ENCODE measurements at regions not wholly inside any gene's neighbourhood (a gene's known extent, or its start where the extent isn't known, plus 50 kb on each side); places are given as distances from the start of the nearest gene placed in this dataset.

- Histone ChIP-seq H3K27me3 (ENCODE audit: control insufficient read depth, insufficient read depth, low read length) (no peaks in the 10 kb centered on the region), H3K4me3 (ENCODE audit: low read depth in 2 of 2, low read length in 2 of 2) (no peak overlapping the region), H3K27ac (ENCODE audit: low read length) (no peak overlapping the region), H3K36me3 (ENCODE audit: control insufficient read depth, insufficient read depth, low read length) (no peaks in the 10 kb centered on the region), H3K4me1 (ENCODE audit: control insufficient read depth, insufficient read depth, low read length) (no peaks in the 10 kb centered on the region), H3K9me3 (ENCODE audit: control insufficient read depth, insufficient read depth, low read depth, low read length) (no peaks in the 10 kb centered on the region)
- ATAC-seq (no peak), DNase-seq (ENCODE audit: low read depth, low spot score) (no peak)
- intact Hi-C loops (cut with micrococcal nuclease; ENCODE audit: unreplicated experiment) (no loop called here), in situ Hi-C loops (cut with HindIII; ENCODE audit: low pct_unique_long_range_greater_than_20kb, low sequenced_read_pairs) (no loop called here)
- BruUV-seq (replicated peaks), result no TSS peak
- CTCF ChIA-PET, result no interaction called here
- TF ChIP-seq CTCF (IDR thresholded peaks at IDR 0.05), result no peak
- TF ChIP-seq TCF7L2 (IDR thresholded peaks at IDR 0.05; ENCODE audit: low read depth, low read length), result no peak
- TF ChIP-seq POLR2AphosphoS5 (IDR thresholded peaks at IDR 0.05; ENCODE audit: low read depth, low read length), result no peak
- no peak for TF ChIP-seq SIN3A (IDR thresholded peaks at IDR 0.05; ENCODE audit: borderline replicate concordance, insufficient read depth, low read depth, low read length)
- no peak for TF ChIP-seq REST (IDR thresholded peaks at IDR 0.05; ENCODE audit: insufficient read depth in 1 of 2, low read depth in 2 of 2, low read length in 1 of 2)
- POLR2A ChIA-PET, result no interaction called here
These were observed 232.6 kb downstream of the FAT3 start for GRCh38 chr11:92457250-92457649.

GRCh38 chr11:92458486-92458885 lies 233.9 kb downstream of the FAT3 start:
- Histone ChIP-seq H3K4me1 (ENCODE audit: control insufficient read depth, insufficient read depth, low read length) (no peaks in the 10 kb centered on the region), H3K27me3 (ENCODE audit: control insufficient read depth, insufficient read depth, low read length) (no peaks in the 10 kb centered on the region), H3K9me3 (ENCODE audit: control insufficient read depth, insufficient read depth, low read depth, low read length) (no peaks in the 10 kb centered on the region), H3K27ac (ENCODE audit: low read length) (no peak overlapping the region), H3K4me3 (ENCODE audit: low read depth in 2 of 2, low read length in 2 of 2) (no peak overlapping the region), H3K36me3 (ENCODE audit: control insufficient read depth, insufficient read depth, low read length) (no peaks in the 10 kb centered on the region)
- ATAC-seq, result no peak
- CTCF ChIA-PET, result no interaction called here
- no TSS peak for BruUV-seq (replicated peaks)
- POLR2A ChIA-PET, result no interaction called here
- intact Hi-C loops (cut with micrococcal nuclease; ENCODE audit: unreplicated experiment), result no loop called here
- no peak for DNase-seq (ENCODE audit: low read depth, low spot score)
- in situ Hi-C loops (cut with HindIII; ENCODE audit: low pct_unique_long_range_greater_than_20kb, low sequenced_read_pairs), result no loop called here
- TF ChIP-seq CTCF (IDR thresholded peaks at IDR 0.05) (no peak), TCF7L2 (IDR thresholded peaks at IDR 0.05; ENCODE audit: low read depth, low read length) (no peak), SIN3A (IDR thresholded peaks at IDR 0.05; ENCODE audit: borderline replicate concordance, insufficient read depth, low read depth, low read length) (no peak), REST (IDR thresholded peaks at IDR 0.05; ENCODE audit: insufficient read depth in 1 of 2, low read depth in 2 of 2, low read length in 1 of 2) (no peak)

Measured in Panc1 (cell line).